GM03348 (cell line): ENCODE measurements at regions not wholly inside any gene's neighbourhood (a gene's known extent, or its start where the extent isn't known, plus 50 kb on each side); places are given as distances from the start of the nearest gene placed in this dataset.
A peak's percentile ranks its signal among the peaks of the same experiment; 100 is the strongest.

Source experiments
- DNase-seq: peaks from one replicate; pipeline ENCODE4 v3.0.0; 2012; ENCODE audit warnings: low spot score

DNA sequence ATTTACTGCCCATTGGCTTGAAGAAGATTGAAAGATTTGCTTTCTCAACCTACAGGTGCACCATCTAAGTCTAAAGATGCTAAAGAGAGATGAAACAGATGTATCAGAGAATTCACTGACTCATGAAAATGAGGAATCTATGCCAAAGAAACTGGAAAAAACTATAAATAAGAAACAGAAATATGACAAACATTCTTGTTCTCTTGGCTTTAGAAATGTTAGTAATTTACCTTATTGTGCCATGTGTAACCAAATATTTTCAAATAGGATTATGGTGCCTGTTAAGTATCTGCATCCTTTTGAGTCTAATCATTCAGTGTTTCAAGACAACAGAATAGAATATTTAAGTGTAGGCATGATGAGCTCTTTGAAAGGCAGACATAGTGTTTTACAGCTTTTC lies 271.5 kb downstream of the MEX3B start:
- no peak for DNase-seq

GRCh38 chr15:81768773-81769172 lies 277.0 kb downstream of the MEX3B start:
- no peak for DNase-seq

DNA sequence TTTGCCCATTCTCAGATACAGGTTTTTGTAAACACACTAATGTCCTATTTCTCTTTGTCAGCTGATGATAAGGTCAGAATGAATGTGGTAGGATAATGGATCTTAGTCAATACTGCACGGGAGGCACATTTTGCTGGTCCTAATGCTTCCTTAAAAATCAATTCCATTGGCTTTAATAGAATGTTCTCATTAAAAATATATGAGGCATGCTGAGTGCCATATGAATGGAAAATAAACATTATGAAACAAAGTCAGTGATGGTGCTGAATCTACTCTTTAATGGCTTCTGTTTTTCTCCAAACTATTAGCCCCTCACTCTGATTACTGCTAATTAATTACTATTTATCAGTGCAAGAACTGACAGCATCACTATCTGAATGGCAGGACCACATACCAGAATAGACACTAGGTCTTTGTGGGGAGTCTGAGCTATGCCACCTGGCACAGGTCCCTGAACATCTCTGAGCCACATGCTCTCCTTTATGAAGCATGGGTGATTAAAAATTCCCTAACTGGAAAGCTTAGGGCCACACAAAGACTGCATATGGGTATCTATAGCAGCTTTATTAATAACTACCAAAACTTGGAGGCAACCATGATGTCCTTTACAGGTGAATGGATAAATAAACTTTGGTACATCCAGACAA lies 278.9 kb downstream of the MEX3B start:
- DNase-seq: no peak

GRCh38 chr15:81765816-81766215 lies 280.0 kb downstream of the MEX3B start:
- no peak for DNase-seq

- DNase-seq: no peak
Observed at GRCh38 chr15:81763304-81763703, 282.5 kb downstream of the MEX3B start.

GRCh38 chr15:81760686-81761085 lies 285.1 kb downstream of the MEX3B start:
- DNase-seq: no peak

DNA sequence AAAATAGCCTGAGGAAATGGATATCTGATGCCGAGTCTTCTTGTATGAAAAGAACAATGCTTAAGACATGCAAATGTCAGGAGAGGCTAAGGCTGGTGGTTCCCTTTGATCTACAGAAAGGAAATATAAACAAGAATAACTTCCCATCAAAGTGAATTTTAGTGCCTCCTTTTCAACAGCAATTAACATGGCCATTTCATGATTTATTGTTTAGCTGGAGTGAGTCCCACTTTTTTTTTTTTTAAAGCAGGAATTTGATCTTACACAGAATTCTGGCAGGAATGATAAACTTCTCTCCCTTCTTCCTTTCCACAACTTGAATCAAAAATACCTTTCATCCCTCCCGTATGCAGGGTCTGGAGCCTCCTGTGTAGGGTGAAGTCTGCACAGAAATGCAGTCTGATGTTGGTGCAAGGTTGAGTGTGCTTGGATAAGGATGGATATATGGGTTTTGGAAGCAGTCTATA lies 287.0 kb downstream of the MEX3B start:
- DNase-seq: no peak

DNA sequence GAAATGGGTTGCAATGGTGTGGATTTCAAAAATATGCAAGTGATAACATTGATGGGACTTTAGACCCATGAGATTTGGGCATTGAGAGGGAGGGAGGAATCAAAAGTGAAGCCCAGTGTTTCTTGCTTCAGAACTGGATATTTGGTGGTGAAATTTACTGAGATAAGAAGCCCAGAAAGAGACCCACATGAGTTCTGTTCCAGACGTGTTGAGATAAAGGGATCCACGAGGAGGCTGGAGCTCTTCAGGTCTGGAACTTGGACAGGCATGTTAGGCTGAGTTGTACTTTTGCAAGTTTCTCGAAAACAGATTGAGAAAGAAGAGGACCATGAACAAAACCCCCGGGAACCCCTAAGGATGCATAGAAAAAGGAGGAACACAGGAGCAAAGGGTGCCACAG lies 290.2 kb downstream of the MEX3B start:
- no peak for DNase-seq

DNA sequence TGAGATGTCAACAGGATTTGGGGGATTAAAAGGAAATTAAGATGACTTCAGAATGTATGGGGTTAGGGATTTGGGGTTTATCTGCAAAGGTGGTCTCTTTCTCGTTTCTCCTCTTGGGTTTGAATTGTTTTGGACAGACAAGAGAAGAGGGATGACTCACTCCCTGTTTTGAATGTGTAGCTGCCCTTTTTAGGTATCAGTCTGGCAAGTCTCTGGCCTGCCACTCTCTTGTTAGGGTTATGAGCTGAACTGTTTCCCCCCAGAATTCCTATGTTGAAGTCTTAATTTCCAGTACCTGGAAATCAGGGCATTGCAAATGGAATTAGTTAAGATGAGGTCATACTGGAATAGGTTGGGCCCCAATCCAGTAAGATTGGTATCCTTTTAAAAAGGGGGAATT lies 291.7 kb downstream of the MEX3B start:
- no peak for DNase-seq

- DNase-seq: no peak
Observed at GRCh38 chr15:81752974-81753373, 292.8 kb downstream of the MEX3B start.

DNA sequence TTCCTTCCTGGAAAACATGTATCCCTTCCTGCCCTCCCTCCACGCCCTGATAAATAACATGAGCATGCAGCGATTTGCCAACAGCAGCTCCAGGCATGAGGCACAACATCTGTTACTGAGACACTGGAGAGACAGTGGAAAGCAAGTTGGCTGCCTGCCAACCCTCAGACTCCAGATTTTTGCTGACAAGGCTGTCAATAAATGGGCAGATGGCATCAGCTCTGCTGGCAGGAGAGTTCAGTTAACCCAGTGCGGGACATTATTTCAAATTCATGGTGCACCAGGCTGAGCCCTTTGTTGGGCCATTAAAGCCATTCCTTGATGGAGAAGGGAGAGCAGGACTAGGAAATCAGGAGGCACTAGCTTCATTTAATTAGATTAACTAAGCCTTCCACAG lies 293.3 kb downstream of the MEX3B start:
- peak; percentile 15 for DNase-seq

- no peak for DNase-seq
Observed at GRCh38 chr15:81751816-81752545, 293.8 kb downstream of the MEX3B start.

DNA sequence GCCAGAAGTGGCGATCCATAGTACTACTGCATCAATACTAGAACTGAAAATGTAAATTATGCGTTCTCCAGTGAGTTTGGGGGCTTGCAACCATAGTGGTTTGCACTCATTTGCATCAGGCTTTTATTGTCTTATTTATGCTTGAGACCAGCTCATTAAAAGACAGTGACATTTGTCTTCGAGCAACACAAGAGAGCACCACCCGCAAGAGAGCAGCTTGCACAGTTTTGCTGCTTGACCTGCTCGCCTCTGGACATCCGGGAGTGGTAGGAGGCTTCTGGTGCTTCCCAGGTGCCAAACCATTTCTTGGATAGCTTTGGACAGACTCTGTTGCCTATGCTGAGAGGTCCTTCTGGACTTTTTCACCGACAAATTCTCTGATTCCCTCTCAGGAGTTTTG lies 294.6 kb downstream of the MEX3B start:
- DNase-seq: no peak

DNA sequence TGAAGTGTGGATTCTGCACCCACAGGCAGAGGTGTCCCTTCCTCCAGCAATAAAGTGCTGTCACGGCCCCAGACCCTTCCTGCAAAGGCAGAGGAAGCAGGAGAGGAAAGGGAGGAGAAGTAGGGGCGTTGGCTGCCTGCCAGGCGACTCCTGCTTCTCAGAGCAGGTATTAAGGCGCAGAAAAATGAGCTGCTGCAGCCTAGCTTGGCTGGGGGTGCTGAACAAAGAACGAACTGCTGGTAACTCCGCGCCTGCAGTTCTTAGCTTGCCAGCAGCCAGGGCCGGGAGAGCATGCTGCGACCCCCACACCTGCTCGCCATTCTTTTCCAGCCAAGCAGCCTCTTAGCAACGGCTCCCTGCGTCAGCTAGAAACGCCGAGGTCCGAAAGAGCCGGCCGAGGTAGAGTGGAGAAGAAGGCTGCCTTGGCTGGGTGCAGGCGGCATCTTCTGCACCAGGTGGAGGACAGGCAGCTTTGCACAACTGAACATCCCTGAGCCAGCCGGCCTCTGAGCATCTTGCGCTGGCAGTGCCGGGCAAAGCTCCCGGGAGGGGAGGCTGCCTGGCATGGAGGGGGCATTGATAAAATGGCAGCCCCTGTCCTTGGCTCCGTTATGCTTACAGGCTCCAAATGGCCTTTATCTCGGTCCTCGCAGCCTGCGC lies 296.0 kb downstream of the MEX3B start:
- no peak for DNase-seq

DNA sequence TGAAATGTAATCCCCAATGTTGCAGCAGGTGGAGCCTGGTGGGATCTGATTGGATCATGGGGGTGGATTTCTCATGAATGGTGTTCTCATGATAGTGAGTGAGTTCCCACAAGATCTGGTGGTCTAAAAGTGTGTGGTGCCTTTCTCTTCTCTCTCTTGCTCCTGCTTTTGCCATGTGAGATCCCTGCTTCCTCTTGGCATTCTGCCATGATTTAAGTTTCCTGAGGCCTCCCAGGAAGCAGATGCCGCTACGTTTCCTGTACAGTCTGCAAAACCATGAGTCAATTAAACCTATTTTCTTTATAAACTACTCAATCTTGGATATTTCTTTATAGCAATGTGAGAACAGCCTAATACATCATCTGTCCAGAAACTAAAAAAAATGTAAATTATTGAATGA lies 298.3 kb downstream of the MEX3B start:
- no peak for DNase-seq

DNA sequence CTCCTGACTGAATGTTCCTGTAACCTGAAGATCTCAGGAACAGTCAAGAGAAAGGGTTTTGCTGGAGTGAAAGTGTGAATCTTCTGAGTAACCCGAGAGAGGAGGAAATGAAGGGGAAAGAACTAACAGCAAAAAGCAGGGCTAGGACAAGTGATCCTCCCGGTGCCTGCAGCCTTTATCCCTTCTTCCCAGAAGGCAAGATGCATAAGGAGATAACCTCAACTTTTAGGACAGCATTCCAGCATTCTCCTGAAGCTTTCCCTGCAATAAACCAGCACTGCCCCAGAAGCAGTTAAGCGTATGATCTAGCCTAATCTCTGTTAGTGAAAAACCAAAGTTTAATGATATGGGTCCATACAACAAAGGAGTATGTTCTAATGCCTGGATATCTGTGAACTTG lies 298.8 kb downstream of the MEX3B start:
- no peak for DNase-seq

DNA sequence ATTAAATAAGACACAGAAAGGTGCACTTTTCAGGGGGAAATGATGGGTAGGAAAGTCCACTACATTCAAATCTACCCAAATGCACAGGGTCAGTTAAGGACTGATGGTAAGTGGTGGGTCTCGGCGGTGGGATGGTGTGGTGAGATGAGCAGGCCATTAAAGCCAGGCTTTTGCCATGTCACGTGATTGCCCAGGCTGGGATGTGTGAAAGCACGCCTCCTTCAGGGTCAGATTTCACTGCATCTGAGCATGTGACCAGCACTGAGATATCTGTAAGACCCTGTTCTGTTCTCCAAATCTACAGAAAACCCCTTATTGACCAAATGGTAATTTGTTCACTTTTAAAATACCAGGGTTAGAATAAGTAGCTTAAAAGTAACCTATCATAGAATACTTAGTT lies 301.5 kb downstream of the MEX3B start:
- DNase-seq: no peak

DNA sequence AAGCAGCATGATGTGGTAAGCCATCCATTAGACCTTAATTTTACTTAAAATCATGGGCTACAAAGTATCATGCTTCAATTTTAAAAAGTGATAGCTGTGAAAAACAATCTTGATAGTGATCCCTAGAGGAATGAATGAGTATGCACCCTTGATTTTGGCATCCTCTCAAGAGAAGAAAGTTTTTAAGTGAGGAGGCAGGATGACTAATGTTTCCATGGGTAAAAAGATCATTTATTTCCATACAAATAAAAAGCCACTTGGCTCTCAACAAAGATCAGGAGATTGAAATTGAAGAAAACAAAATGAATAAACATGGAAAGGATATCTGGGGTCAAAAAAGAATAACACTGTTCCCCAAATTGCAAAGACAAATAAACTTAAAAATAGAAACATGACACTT lies 305.4 kb downstream of the MEX3B start:
- no peak for DNase-seq

- DNase-seq: no peak
Observed at GRCh38 chr15:81729340-81729739, 316.5 kb downstream of the MEX3B start.

GRCh38 chr15:81728726-81729125 lies 317.1 kb downstream of the MEX3B start:
- no peak for DNase-seq

DNA sequence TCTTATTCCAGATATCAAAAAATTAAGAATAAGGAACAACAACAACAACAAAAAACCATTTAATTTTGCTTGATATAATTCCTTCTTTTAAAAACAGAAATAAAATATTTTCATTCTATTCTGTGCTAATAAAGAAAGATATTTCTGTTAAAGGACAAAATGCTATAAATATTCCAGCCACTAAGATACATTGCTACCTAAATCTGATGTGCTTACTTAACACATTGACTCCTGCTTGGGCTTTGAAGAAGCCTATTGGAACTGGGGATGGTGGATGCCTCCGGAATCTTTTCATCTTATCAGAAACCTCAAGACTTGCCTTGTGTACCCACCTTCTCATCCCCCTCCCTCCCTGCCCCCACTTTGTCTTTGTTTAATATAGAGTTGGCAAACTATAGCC lies 320.2 kb downstream of the MEX3B start:
- no peak for DNase-seq

- DNase-seq: no peak
Observed at GRCh38 chr15:81724536-81724935, 321.3 kb downstream of the MEX3B start.

DNA sequence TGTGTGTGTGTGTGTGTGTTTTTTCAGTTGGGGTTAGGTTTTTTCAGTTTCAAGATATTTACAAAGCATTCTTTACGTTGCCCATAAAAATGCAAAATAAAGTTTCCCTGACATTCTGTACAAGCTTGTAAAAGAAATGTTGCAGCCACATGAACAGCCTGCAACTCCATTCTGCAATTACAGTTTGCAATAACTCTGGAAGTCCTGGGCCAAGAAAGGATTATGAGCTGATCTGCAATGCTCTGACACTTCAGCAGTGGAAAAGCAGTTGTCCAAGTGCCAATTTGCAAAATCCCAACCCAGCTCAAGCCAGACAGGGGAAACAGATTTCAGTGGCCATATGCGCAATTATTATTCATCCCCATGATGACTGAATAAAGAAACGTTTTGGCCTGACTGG lies 322.1 kb downstream of the MEX3B start:
- no peak for DNase-seq
